ENCODE measurements at regions not wholly inside any gene's neighbourhood (a gene's known extent, or its start where the extent isn't known, plus 50 kb on each side); places are given as distances from the start of the nearest gene placed in this dataset.

- no peak for DNase-seq (ENCODE audit: low read depth, low spot score)
Measured at GRCh38 chr16:86213437-86214205, 296.7 kb upstream of the FOXF1 start.

GRCh38 chr16:86214326-86215232 is 295.7 kb upstream of the FOXF1 start:
- no peak for DNase-seq (ENCODE audit: low read depth, low spot score)

GRCh38 chr16:86215233-86215978 is 294.9 kb upstream of the FOXF1 start:
- DNase-seq (ENCODE audit: low read depth, low spot score): no peak

- no peak for DNase-seq (ENCODE audit: low read depth, low spot score)
Measured at GRCh38 chr16:86215979-86216585, 294.2 kb upstream of the FOXF1 start.

GRCh38 chr16:86216591-86216990 is 293.7 kb upstream of the FOXF1 start:
- no peak for DNase-seq (ENCODE audit: low read depth, low spot score)

- DNase-seq (ENCODE audit: low read depth, low spot score): no peak
Measured at GRCh38 chr16:86217001-86217890, 293.1 kb upstream of the FOXF1 start.

GRCh38 chr16:86217891-86218270 is 292.4 kb upstream of the FOXF1 start:
- DNase-seq (ENCODE audit: low read depth, low spot score): no peak

GRCh38 chr16:86218479-86219170 is 291.7 kb upstream of the FOXF1 start:
- no peak for DNase-seq (ENCODE audit: low read depth, low spot score)

- no peak for DNase-seq (ENCODE audit: low read depth, low spot score)
Measured at GRCh38 chr16:86219655-86220445, 290.5 kb upstream of the FOXF1 start.

- DNase-seq (ENCODE audit: low read depth, low spot score): no peak
Measured at GRCh38 chr16:86220561-86220960, 289.8 kb upstream of the FOXF1 start.

GRCh38 chr16:86221085-86221484 is 289.2 kb upstream of the FOXF1 start:
- DNase-seq (ENCODE audit: low read depth, low spot score): no peak

- no peak for DNase-seq (ENCODE audit: low read depth, low spot score)
Measured at GRCh38 chr16:86222547-86222946, 287.8 kb upstream of the FOXF1 start.

- no peak for DNase-seq (ENCODE audit: low read depth, low spot score)
Measured at GRCh38 chr16:86222965-86223551, 287.3 kb upstream of the FOXF1 start.

GRCh38 chr16:86224126-86224525 is 286.2 kb upstream of the FOXF1 start:
- DNase-seq (ENCODE audit: low read depth, low spot score): no peak

GRCh38 chr16:86224629-86225028 is 285.7 kb upstream of the FOXF1 start:
- DNase-seq (ENCODE audit: low read depth, low spot score): no peak

GRCh38 chr16:86225905-86226371 is 284.4 kb upstream of the FOXF1 start:
- DNase-seq (ENCODE audit: low read depth, low spot score): no peak

GRCh38 chr16:86227041-86227440 is 283.3 kb upstream of the FOXF1 start:
- DNase-seq (ENCODE audit: low read depth, low spot score): no peak

GRCh38 chr16:86227801-86228200 is 282.5 kb upstream of the FOXF1 start:
- DNase-seq (ENCODE audit: low read depth, low spot score): no peak

- DNase-seq (ENCODE audit: low read depth, low spot score): no peak
Measured at GRCh38 chr16:86228713-86229112, 281.6 kb upstream of the FOXF1 start.

Data from iPS DF 19.7 (cell line).